K562 (cell line): ENCODE measurements at regions not wholly inside any gene's neighbourhood (a gene's known extent, or its start where the extent isn't known, plus 50 kb on each side); places are given as distances from the start of the nearest gene placed in this dataset.

Experiments used
- ATAC-seq: fragments of 200-7000 bp; cut with Tn5 transposase; 3 replicates; pipeline ENCODE4 v1.9.1; 2020; ENCODE audit warnings: moderate library complexity
- BruUV-seq: library from RNA; stranded (reverse); fragments of 400-500 nt; replicated peaks from 2 replicates; lab custom pipeline; 2021; lab: Mats Ljungman, UMichigan
- CTCF ChIA-PET: fragments of 300-600 bp; formaldehyde crosslinking; extraction: SDS; loops from one replicate; lab custom pipeline; 2021; ENCODE audit warnings: low intra/inter-chr PET ratio; lab: Yijun Ruan, JAX
- POLR2A ChIA-PET: fragments of 300-600, 350-650 bp; sonication (Branson Sonifier 250); formaldehyde crosslinking; extraction: SDS; loops from one replicate; lab custom pipeline; 2021; ENCODE audit warnings: antibody characterized with exemption, inconsistent platforms; lab: Yijun Ruan, JAX
- DNase-seq, 4 experiments: peaks; one replicate each; pipeline versions ENCODE4 v3.0.0 to v3.0.0-alpha.2; 2011 to 2018; ENCODE audit warnings: low spot score in 3 of 4, mixed read lengths in 3 of 4; ENCODE audit errors: extremely low read depth in 1 of 4
- FAIRE-seq: peaks from 2 replicates; lab custom pipeline; 2011; peaks lifted over from hg19 to GRCh38; lab: Jason Lieb, UNC
- H2AFZ ChIP-seq: 2 replicates; pipeline ENCODE4 v1.6.0; 2011; ENCODE audit warnings: low read depth, low read length, control low read depth, inconsistent platforms
- H3K27ac ChIP-seq: fragments of 200-600 bp; 3 replicates; pipeline ENCODE4 v1.8.0; 2011; ENCODE audit warnings: low read depth, mild to moderate bottlenecking, control low read depth, inconsistent platforms, low read length, moderate library complexity, mixed read lengths; ENCODE audit errors: extremely low read depth
- H3K27me3 ChIP-seq, 2 experiments: fragments of 300-600 bp in 1 of 2; 2 replicates in 1 of 2; 3 replicates in 1 of 2; pipeline versions ENCODE4 v1.6.0 to v1.8.0; 2011; ENCODE audit warnings: inconsistent platforms in 2 of 2, low read length in 2 of 2, mild to moderate bottlenecking in 1 of 2, mixed read lengths in 1 of 2, moderate library complexity in 1 of 2; ENCODE audit not compliant: control insufficient read depth in 2 of 2, insufficient read depth in 2 of 2
- H3K36me3 ChIP-seq: fragments of 300-600 bp; 3 replicates; pipeline ENCODE4 v1.8.0; 2011; ENCODE audit warnings: mild to moderate bottlenecking, low read length, inconsistent platforms; ENCODE audit not compliant: control insufficient read depth, insufficient read depth
- H3K4me1 ChIP-seq, 2 experiments: fragments of 200-600 bp in 1 of 2; replicated peaks in 1 of 2; 2 replicates in 1 of 2; 3 replicates in 1 of 2; pipeline versions ENCODE4 v1.5.1 to v1.8.0; 2011; ENCODE audit warnings: inconsistent platforms in 2 of 2, low read length in 2 of 2, mild to moderate bottlenecking in 1 of 2, mixed read lengths in 1 of 2, moderate library complexity in 1 of 2; ENCODE audit not compliant: control insufficient read depth in 2 of 2, insufficient read depth in 2 of 2
- H3K4me2 ChIP-seq: 2 replicates; pipeline ENCODE4 v1.6.1; 2011; ENCODE audit warnings: low read length, control low read depth, inconsistent platforms, mixed read lengths; ENCODE audit not compliant: insufficient read depth
- H3K4me3 ChIP-seq: fragments of 200-600 bp; sonication (generic), shearing (Covaris generic); 2 replicates; pipeline ENCODE4 v1.5.1; 2016; ENCODE audit warnings: control low read depth, inconsistent platforms
- H3K79me2 ChIP-seq: fragments of 200-600 bp; 3 replicates; pipeline ENCODE4 v1.8.0; 2011; ENCODE audit warnings: low read length, inconsistent platforms; ENCODE audit not compliant: control insufficient read depth, insufficient read depth
- H3K9ac ChIP-seq, 2 experiments: 2 replicates each; pipeline versions ENCODE4 v1.6.0 to v1.6.1; 2011; ENCODE audit warnings: low read depth in 2 of 2, low read length in 2 of 2, control low read depth in 1 of 2, inconsistent platforms in 1 of 2, mild to moderate bottlenecking in 1 of 2, mixed read lengths in 1 of 2; ENCODE audit not compliant: insufficient read depth in 1 of 2
- H3K9me1 ChIP-seq: one replicate; pipeline ENCODE4 v1.6.0; 2011; ENCODE audit warnings: inconsistent platforms, mild to moderate bottlenecking, low read length, moderate library complexity; ENCODE audit not compliant: control insufficient read depth, insufficient read depth
- H3K9me3 ChIP-seq: replicated peaks from 2 replicates; pipeline ENCODE4 v1.5.1; 2011; ENCODE audit warnings: low read depth, low read length, inconsistent platforms; ENCODE audit not compliant: control insufficient read depth, insufficient read depth
- H4K20me1 ChIP-seq: replicated peaks from 2 replicates; pipeline ENCODE4 v1.6.1; 2011; ENCODE audit warnings: low read length, inconsistent platforms, mixed read lengths; ENCODE audit not compliant: control insufficient read depth, insufficient read depth
- CBFA2T2 ChIP-seq: fragments of 450-650 bp; conservative IDR thresholded peaks from 2 replicates; pipeline ENCODE4 v1.6.1; 2017; ENCODE audit warnings: mild to moderate bottlenecking
- ZKSCAN3 ChIP-seq: fragments of 250-450 bp; sonication (Bioruptor Pico); IDR thresholded peaks from 2 replicates; pipeline ENCODE4 v1.4.0; 2020
- WGBS: fragments of 100-300 bp; shearing (Covaris generic); methylation state at CpG from one replicate; pipeline ENCODE4 v1.1.6; 2016; ENCODE audit warnings: low coverage, mixed read lengths; ENCODE audit not compliant: insufficient coverage; ENCODE audit errors: missing lambda C conversion rate; 5-methylcytosine and 5-hydroxymethylcytosine counted together
- in situ Hi-C: fragments of 300-500 bp; cut with MboI; formaldehyde crosslinking; loops from 4 replicates; pipeline ENCODE4 v1.15.0; 2018; ENCODE audit warnings: inconsistent platforms, mixed read lengths
- intact Hi-C: fragments of 100-400 bp; cut with micrococcal nuclease; formaldehyde crosslinking; loops from 2 replicates; pipeline ENCODE4 v1.14.2; 2022
- TF ChIP-seq, protein P1 (sequence below): fragments of 450-650 bp; formaldehyde crosslinking; IDR thresholded peaks from 2 replicates; pipeline ENCODE4 v1.4.0; 2020; ENCODE audit warnings: mild to moderate bottlenecking, moderate library complexity
- TF ChIP-seq, protein P2 (sequence below): sonication (generic); formaldehyde crosslinking; IDR thresholded peaks from 2 replicates; pipeline ENCODE4 v1.8.0; 2022; ENCODE audit warnings: mild to moderate bottlenecking, missing genetic modification reagents
- TF ChIP-seq, protein P3 (sequence below): fragments of 200-800 bp; sonication (Bioruptor generic); IDR thresholded peaks from 2 replicates; pipeline ENCODE4 v1.6.1; 2017; ENCODE audit warnings: missing genetic modification characterization, missing compliant biosample characterization

DNA sequence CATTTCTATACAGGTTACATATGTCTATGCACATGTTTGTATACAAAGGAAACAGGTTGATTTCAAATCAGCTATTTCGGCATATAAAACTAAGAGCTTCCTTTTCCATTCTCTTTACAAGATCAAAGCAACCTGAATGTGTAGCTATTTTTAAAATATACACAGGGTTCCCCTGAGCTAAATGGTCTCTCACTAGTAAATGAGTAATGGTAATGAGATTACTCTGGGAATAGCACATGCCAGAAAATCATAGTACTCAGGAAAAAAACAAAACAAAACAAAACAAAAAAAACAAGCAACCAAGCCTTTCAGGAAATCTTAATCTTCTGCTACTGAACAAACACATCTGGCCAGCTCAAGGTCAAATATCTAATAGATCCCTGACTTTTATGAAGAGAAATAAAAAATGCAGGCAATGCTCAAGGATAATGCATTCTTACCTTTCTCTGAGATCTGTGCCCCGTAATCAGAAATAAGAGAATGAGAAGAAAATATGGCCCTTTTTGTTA lies 156.6 kb upstream of the POU2AF2 start (continued):
- TF ChIP-seq, protein P1, sequence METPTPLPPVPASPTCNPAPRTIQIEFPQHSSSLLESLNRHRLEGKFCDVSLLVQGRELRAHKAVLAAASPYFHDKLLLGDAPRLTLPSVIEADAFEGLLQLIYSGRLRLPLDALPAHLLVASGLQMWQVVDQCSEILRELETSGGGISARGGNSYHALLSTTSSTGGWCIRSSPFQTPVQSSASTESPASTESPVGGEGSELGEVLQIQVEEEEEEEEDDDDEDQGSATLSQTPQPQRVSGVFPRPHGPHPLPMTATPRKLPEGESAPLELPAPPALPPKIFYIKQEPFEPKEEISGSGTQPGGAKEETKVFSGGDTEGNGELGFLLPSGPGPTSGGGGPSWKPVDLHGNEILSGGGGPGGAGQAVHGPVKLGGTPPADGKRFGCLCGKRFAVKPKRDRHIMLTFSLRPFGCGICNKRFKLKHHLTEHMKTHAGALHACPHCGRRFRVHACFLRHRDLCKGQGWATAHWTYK = no peak
- TF ChIP-seq ZKSCAN3 (CRISPR knock-in tag) = no peak

DNA sequence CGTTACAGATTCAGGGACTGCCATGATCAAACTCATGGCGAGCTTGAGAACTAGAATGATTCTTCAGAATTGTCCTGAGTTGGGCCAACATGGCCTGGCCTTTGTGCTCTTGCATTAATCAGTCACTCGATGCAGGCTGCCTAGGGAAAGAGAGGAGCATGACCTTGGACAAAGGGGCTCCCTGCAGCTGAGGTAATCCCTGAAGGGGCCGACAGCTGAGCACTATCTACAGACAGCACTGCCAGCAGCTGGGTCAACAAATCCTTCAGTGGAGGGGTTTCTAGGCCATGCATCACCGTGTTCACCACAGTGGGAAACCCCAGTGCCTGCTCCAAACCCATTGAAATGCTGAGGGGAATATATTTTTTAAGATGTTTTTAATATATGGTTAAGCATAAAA lies 159.5 kb upstream of the POU2AF2 start:
- H3K36me3 ChIP-seq = no peaks in the 10 kb centered on the region
- intact Hi-C loops = no loop called here
- H3K27me3 ChIP-seq = no peaks in the 10 kb centered on the region
- DNase-seq = no peak
- ChIA-PET POLR2A (no interaction called here), CTCF (no interaction called here)
- no peak overlapping the region for H2AFZ ChIP-seq
- WGBS = 0% methylated on average over 5 of the region's 5 CpGs
- H3K9me1 ChIP-seq = no peaks in the 10 kb centered on the region
- no peak overlapping the region for H3K4me3 ChIP-seq
- H3K9ac ChIP-seq = no peak overlapping the region
- no peaks in the 10 kb centered on the region for H3K9me3 ChIP-seq
- no peak for ATAC-seq
- in situ Hi-C loops = no loop called here
- no TSS peak for BruUV-seq
- H3K79me2 ChIP-seq = no peaks in the 10 kb centered on the region
- H3K4me1 ChIP-seq = no peaks in the 10 kb centered on the region
- no peaks in the 10 kb centered on the region for H4K20me1 ChIP-seq
- TF ChIP-seq, protein P2, sequence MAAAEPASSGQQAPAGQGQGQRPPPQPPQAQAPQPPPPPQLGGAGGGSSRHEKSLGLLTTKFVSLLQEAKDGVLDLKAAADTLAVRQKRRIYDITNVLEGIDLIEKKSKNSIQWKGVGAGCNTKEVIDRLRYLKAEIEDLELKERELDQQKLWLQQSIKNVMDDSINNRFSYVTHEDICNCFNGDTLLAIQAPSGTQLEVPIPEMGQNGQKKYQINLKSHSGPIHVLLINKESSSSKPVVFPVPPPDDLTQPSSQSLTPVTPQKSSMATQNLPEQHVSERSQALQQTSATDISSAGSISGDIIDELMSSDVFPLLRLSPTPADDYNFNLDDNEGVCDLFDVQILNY = no peak
- TF ChIP-seq, protein P3, sequence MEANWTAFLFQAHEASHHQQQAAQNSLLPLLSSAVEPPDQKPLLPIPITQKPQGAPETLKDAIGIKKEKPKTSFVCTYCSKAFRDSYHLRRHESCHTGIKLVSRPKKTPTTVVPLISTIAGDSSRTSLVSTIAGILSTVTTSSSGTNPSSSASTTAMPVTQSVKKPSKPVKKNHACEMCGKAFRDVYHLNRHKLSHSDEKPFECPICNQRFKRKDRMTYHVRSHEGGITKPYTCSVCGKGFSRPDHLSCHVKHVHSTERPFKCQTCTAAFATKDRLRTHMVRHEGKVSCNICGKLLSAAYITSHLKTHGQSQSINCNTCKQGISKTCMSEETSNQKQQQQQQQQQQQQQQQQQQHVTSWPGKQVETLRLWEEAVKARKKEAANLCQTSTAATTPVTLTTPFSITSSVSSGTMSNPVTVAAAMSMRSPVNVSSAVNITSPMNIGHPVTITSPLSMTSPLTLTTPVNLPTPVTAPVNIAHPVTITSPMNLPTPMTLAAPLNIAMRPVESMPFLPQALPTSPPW (CRISPR knock-in tag) = no peak
- no peak for TF ChIP-seq CBFA2T2
- no peak overlapping the region for H3K4me2 ChIP-seq
- FAIRE-seq = no peak
- H3K27ac ChIP-seq = no peak overlapping the region
